MCF 10A (cell line): ENCODE measurements at regions not wholly inside any gene's neighbourhood (a gene's known extent, or its start where the extent isn't known, plus 50 kb on each side); places are given as distances from the start of the nearest gene placed in this dataset.
"Not testable (repeated sequence)": the region's sequence is repeated elsewhere in the genome, so short reads cannot be mapped to it uniquely, and the experiment has no call there.

ENCODE experiments used
- BruUV-seq: library from RNA; stranded (reverse); fragments of 400-500 nt; replicated peaks from 2 replicates; lab custom pipeline; 2021; lab: Mats Ljungman, UMichigan
- CTCF ChIA-PET: fragments of 300-600 bp; sonication (Branson Sonifier 250); formaldehyde crosslinking; extraction: SDS; loops from one replicate; lab custom pipeline; 2021; ENCODE audit warnings: antibody characterized with exemption, inconsistent platforms; lab: Yijun Ruan, JAX
- POLR2A ChIA-PET: fragments of 300-600, 350-650 bp; sonication (Branson Sonifier 250); formaldehyde crosslinking; extraction: SDS; loops from one replicate; lab custom pipeline; 2020; ENCODE audit warnings: antibody characterized with exemption, inconsistent platforms; lab: Yijun Ruan, JAX
- DNase-seq: peaks from one replicate; pipeline ENCODE4 v3.0.0-alpha.2; 2018; ENCODE audit not compliant: unreplicated experiment
- H3K27ac Mint-ChIP-seq: one replicate; pipeline ENCODE4 v1.8.0; 2022; ENCODE audit warnings: mild to moderate bottlenecking, low read depth, mixed read lengths; ENCODE audit not compliant: unreplicated experiment
- H3K27me3 Mint-ChIP-seq: one replicate; pipeline ENCODE4 v1.8.0; 2022; ENCODE audit warnings: mixed read lengths; ENCODE audit not compliant: insufficient read depth, unreplicated experiment
- H3K36me3 Mint-ChIP-seq: one replicate; pipeline ENCODE4 v1.8.0; 2022; ENCODE audit warnings: mild to moderate bottlenecking, moderate library complexity, mixed read lengths; ENCODE audit not compliant: insufficient read depth, unreplicated experiment
- H3K4me1 Mint-ChIP-seq: one replicate; pipeline ENCODE4 v1.8.0; 2022; ENCODE audit warnings: mixed read lengths; ENCODE audit not compliant: insufficient read depth, unreplicated experiment
- H3K4me3 Mint-ChIP-seq: one replicate; pipeline ENCODE4 v1.8.0; 2022; ENCODE audit warnings: mild to moderate bottlenecking, moderate library complexity, mixed read lengths; ENCODE audit not compliant: unreplicated experiment
- H3K9me3 Mint-ChIP-seq: one replicate; pipeline ENCODE4 v1.8.0; 2022; ENCODE audit warnings: mixed read lengths; ENCODE audit not compliant: unreplicated experiment
- CTCF ChIP-seq: fragments of 200-600 bp; IDR thresholded peaks from one replicate; pipeline ENCODE4 v1.8.0; 2022; ENCODE audit warnings: antibody characterized with exemption, mild to moderate bottlenecking; ENCODE audit not compliant: unreplicated experiment
- intact Hi-C: fragments of 100-400 bp; cut with micrococcal nuclease; formaldehyde crosslinking; loops from 2 replicates; pipeline ENCODE4 v1.14.1; 2022

GRCh38 chr3:75840160-75840559, 54.8 kb upstream of the ZNF717 start:
- H3K9me3 Mint-ChIP-seq, result peaks cover 15% of the 10 kb centered on the region
- CTCF ChIA-PET, BruUV-seq, H3K27ac Mint-ChIP-seq, H3K27me3 Mint-ChIP-seq, POLR2A ChIA-PET, H3K4me3 Mint-ChIP-seq, H3K4me1 Mint-ChIP-seq, H3K36me3 Mint-ChIP-seq, intact Hi-C loops: not testable (repeated sequence)
- DNase-seq, result peak; percentile 0

- H3K36me3 Mint-ChIP-seq, BruUV-seq, H3K27me3 Mint-ChIP-seq, H3K27ac Mint-ChIP-seq, POLR2A ChIA-PET, DNase-seq, intact Hi-C loops, H3K4me1 Mint-ChIP-seq, H3K4me3 Mint-ChIP-seq, H3K9me3 Mint-ChIP-seq: not testable (repeated sequence)
- CTCF ChIA-PET, result interaction anchor here (0.6 kb wide), 1 partner anchor 194 kb away, joined by 3 read pairs; no protein-coding TSS in a partner anchor
Observed at GRCh38 chr3:75850301-75851008, 65.1 kb upstream of the ZNF717 start.

GRCh38 chr3:75863130-75863529, 77.8 kb upstream of the ZNF717 start:
- H3K27ac Mint-ChIP-seq, result no peak overlapping the region
- no peaks in the 10 kb centered on the region for H3K27me3 Mint-ChIP-seq
- no peak for TF ChIP-seq CTCF
- no peak for DNase-seq
- ChIA-PET CTCF (no interaction called here), POLR2A (no interaction called here)
- H3K36me3 Mint-ChIP-seq, result no peaks in the 10 kb centered on the region
- no peaks in the 10 kb centered on the region for H3K9me3 Mint-ChIP-seq
- no TSS peak for BruUV-seq
- H3K4me1 Mint-ChIP-seq, result no peaks in the 10 kb centered on the region
- intact Hi-C loops, result no loop called here
- no peak overlapping the region for H3K4me3 Mint-ChIP-seq

GRCh38 chr3:75863878-75864277, 78.5 kb upstream of the ZNF717 start:
- intact Hi-C loops, result no loop called here
- ChIA-PET CTCF (no interaction called here), POLR2A (no interaction called here)
- Mint-ChIP-seq H3K36me3 (no peaks in the 10 kb centered on the region), H3K27me3 (no peaks in the 10 kb centered on the region), H3K4me1 (no peaks in the 10 kb centered on the region), H3K9me3 (no peaks in the 10 kb centered on the region), H3K27ac (no peak overlapping the region), H3K4me3 (no peak overlapping the region)
- DNase-seq, result no peak
- no TSS peak for BruUV-seq
- no peak for TF ChIP-seq CTCF

GRCh38 chr3:75883719-75884118, 98.4 kb upstream of the ZNF717 start:
- POLR2A ChIA-PET, result interaction anchor here (0.6 kb wide), 1 partner anchor 582 kb away, joined by 3 read pairs; no protein-coding TSS in a partner anchor
- CTCF ChIA-PET, H3K27ac Mint-ChIP-seq, H3K27me3 Mint-ChIP-seq, DNase-seq, H3K4me3 Mint-ChIP-seq, H3K9me3 Mint-ChIP-seq, BruUV-seq, intact Hi-C loops, H3K4me1 Mint-ChIP-seq, H3K36me3 Mint-ChIP-seq: not testable (repeated sequence)
